K562 (cell line): ENCODE measurements at regions not wholly inside any gene's neighbourhood (a gene's known extent, or its start where the extent isn't known, plus 50 kb on each side); places are given as distances from the start of the nearest gene placed in this dataset.

Source experiments
- ATAC-seq: fragments of 200-7000 bp; cut with Tn5 transposase; 3 replicates; pipeline ENCODE4 v1.9.1; 2020; ENCODE audit warnings: moderate library complexity
- BruUV-seq: library from RNA; stranded (reverse); fragments of 400-500 nt; replicated peaks from 2 replicates; lab custom pipeline; 2021; lab: Mats Ljungman, UMichigan
- CTCF ChIA-PET: fragments of 300-600 bp; formaldehyde crosslinking; extraction: SDS; loops from one replicate; lab custom pipeline; 2021; ENCODE audit warnings: low intra/inter-chr PET ratio; lab: Yijun Ruan, JAX
- POLR2A ChIA-PET: fragments of 300-600, 350-650 bp; sonication (Branson Sonifier 250); formaldehyde crosslinking; extraction: SDS; loops from one replicate; lab custom pipeline; 2021; ENCODE audit warnings: antibody characterized with exemption, inconsistent platforms; lab: Yijun Ruan, JAX
- DNase-seq, 4 experiments: peaks; one replicate each; pipeline versions ENCODE4 v3.0.0 to v3.0.0-alpha.2; 2011 to 2018; ENCODE audit warnings: low spot score in 3 of 4, mixed read lengths in 3 of 4; ENCODE audit errors: extremely low read depth in 1 of 4
- FAIRE-seq: peaks from 2 replicates; lab custom pipeline; 2011; peaks lifted over from hg19 to GRCh38; lab: Jason Lieb, UNC
- H2AFZ ChIP-seq: 2 replicates; pipeline ENCODE4 v1.6.0; 2011; ENCODE audit warnings: low read depth, low read length, control low read depth, inconsistent platforms
- H3K27ac ChIP-seq: fragments of 200-600 bp; 3 replicates; pipeline ENCODE4 v1.8.0; 2011; ENCODE audit warnings: low read depth, mild to moderate bottlenecking, control low read depth, inconsistent platforms, low read length, moderate library complexity, mixed read lengths; ENCODE audit errors: extremely low read depth
- H3K27me3 ChIP-seq, 2 experiments: fragments of 300-600 bp in 1 of 2; 2 replicates in 1 of 2; 3 replicates in 1 of 2; pipeline versions ENCODE4 v1.6.0 to v1.8.0; 2011; ENCODE audit warnings: inconsistent platforms in 2 of 2, low read length in 2 of 2, mild to moderate bottlenecking in 1 of 2, mixed read lengths in 1 of 2, moderate library complexity in 1 of 2; ENCODE audit not compliant: control insufficient read depth in 2 of 2, insufficient read depth in 2 of 2
- H3K36me3 ChIP-seq: fragments of 300-600 bp; 3 replicates; pipeline ENCODE4 v1.8.0; 2011; ENCODE audit warnings: mild to moderate bottlenecking, low read length, inconsistent platforms; ENCODE audit not compliant: control insufficient read depth, insufficient read depth
- H3K4me1 ChIP-seq, 2 experiments: fragments of 200-600 bp in 1 of 2; replicated peaks in 1 of 2; 2 replicates in 1 of 2; 3 replicates in 1 of 2; pipeline versions ENCODE4 v1.5.1 to v1.8.0; 2011; ENCODE audit warnings: inconsistent platforms in 2 of 2, low read length in 2 of 2, mild to moderate bottlenecking in 1 of 2, mixed read lengths in 1 of 2, moderate library complexity in 1 of 2; ENCODE audit not compliant: control insufficient read depth in 2 of 2, insufficient read depth in 2 of 2
- H3K4me2 ChIP-seq: 2 replicates; pipeline ENCODE4 v1.6.1; 2011; ENCODE audit warnings: low read length, control low read depth, inconsistent platforms, mixed read lengths; ENCODE audit not compliant: insufficient read depth
- H3K4me3 ChIP-seq: fragments of 200-600 bp; sonication (generic), shearing (Covaris generic); 2 replicates; pipeline ENCODE4 v1.5.1; 2016; ENCODE audit warnings: control low read depth, inconsistent platforms
- H3K79me2 ChIP-seq: fragments of 200-600 bp; 3 replicates; pipeline ENCODE4 v1.8.0; 2011; ENCODE audit warnings: low read length, inconsistent platforms; ENCODE audit not compliant: control insufficient read depth, insufficient read depth
- H3K9ac ChIP-seq, 2 experiments: 2 replicates each; pipeline versions ENCODE4 v1.6.0 to v1.6.1; 2011; ENCODE audit warnings: low read depth in 2 of 2, low read length in 2 of 2, control low read depth in 1 of 2, inconsistent platforms in 1 of 2, mild to moderate bottlenecking in 1 of 2, mixed read lengths in 1 of 2; ENCODE audit not compliant: insufficient read depth in 1 of 2
- H3K9me1 ChIP-seq: one replicate; pipeline ENCODE4 v1.6.0; 2011; ENCODE audit warnings: inconsistent platforms, mild to moderate bottlenecking, low read length, moderate library complexity; ENCODE audit not compliant: control insufficient read depth, insufficient read depth
- H3K9me3 ChIP-seq: replicated peaks from 2 replicates; pipeline ENCODE4 v1.5.1; 2011; ENCODE audit warnings: low read depth, low read length, inconsistent platforms; ENCODE audit not compliant: control insufficient read depth, insufficient read depth
- H4K20me1 ChIP-seq: replicated peaks from 2 replicates; pipeline ENCODE4 v1.6.1; 2011; ENCODE audit warnings: low read length, inconsistent platforms, mixed read lengths; ENCODE audit not compliant: control insufficient read depth, insufficient read depth
- CTCFL ChIP-seq: IDR thresholded peaks from 2 replicates; pipeline ENCODE4 v1.6.1; 2011; ENCODE audit warnings: borderline replicate concordance, low read depth, mild to moderate bottlenecking, moderate library complexity, low read length; ENCODE audit not compliant: insufficient read depth, poor library complexity, severe bottlenecking
- FIP1L1 ChIP-seq: fragments of 200-400 bp; formaldehyde crosslinking; IDR thresholded peaks from 2 replicates; pipeline ENCODE4 v1.6.1; 2018; ENCODE audit warnings: mild to moderate bottlenecking, low read depth, low read length; ENCODE audit not compliant: poor library complexity, severe bottlenecking
- GTF2E2 ChIP-seq: fragments of 200-800 bp; sonication (Bioruptor generic); IDR thresholded peaks from 2 replicates; pipeline ENCODE4 v1.6.1; 2016; ENCODE audit warnings: missing genetic modification characterization, missing compliant biosample characterization
- HDAC2 ChIP-seq: fragments of 450-650 bp; IDR thresholded peaks from 2 replicates; pipeline ENCODE4 v1.6.1; 2016; ENCODE audit warnings: mild to moderate bottlenecking
- ID3 ChIP-seq, 2 experiments: fragments of 250-450 bp in 1 of 2; fragments of 450-650 bp in 1 of 2; sonication (Bioruptor Pico) in 1 of 2; IDR thresholded peaks; 2 replicates each; pipeline versions ENCODE4 v1.6.1 to v1.8.0; 2016 to 2021; ENCODE audit warnings: mild to moderate bottlenecking in 2 of 2, moderate library complexity in 2 of 2, missing compliant biosample characterization in 1 of 2, missing genetic modification characterization in 1 of 2
- IFI16 ChIP-seq: fragments of 250-450 bp; sonication (Bioruptor Pico); IDR thresholded peaks from 2 replicates; pipeline ENCODE4 v2.1.2; 2022; ENCODE audit warnings: mild to moderate bottlenecking, inconsistent platforms
- IRF1 ChIP-seq: sonication (generic); formaldehyde crosslinking; IDR thresholded peaks from 2 replicates; pipeline ENCODE4 v1.8.0; 2022; ENCODE audit warnings: missing genetic modification reagents, mild to moderate bottlenecking, borderline replicate concordance
- KAT7 ChIP-seq: sonication (generic); formaldehyde crosslinking; IDR thresholded peaks from 2 replicates; pipeline ENCODE4 v1.8.0; 2022; ENCODE audit warnings: missing genetic modification reagents, mild to moderate bottlenecking, borderline replicate concordance
- MAX ChIP-seq: sonication (generic); formaldehyde crosslinking; IDR thresholded peaks from 2 replicates; pipeline ENCODE4 v1.9.0; 2022; ENCODE audit warnings: mild to moderate bottlenecking, missing genetic modification reagents
- RBM39 ChIP-seq: fragments of 200-400 bp; formaldehyde crosslinking; optimal IDR thresholded peaks from 2 replicates; pipeline ENCODE3; 2018; ENCODE audit warnings: low read depth, low read length
- VEZF1 ChIP-seq: fragments of 200-800 bp; sonication (Bioruptor generic); IDR thresholded peaks from 2 replicates; pipeline ENCODE4 v1.6.1; 2017; ENCODE audit warnings: missing genetic modification characterization, missing compliant biosample characterization
- ZNF76 ChIP-seq: fragments of 250-450 bp; sonication (Bioruptor Pico); IDR thresholded peaks from 2 replicates; pipeline ENCODE4 v1.4.0; 2020; ENCODE audit warnings: mild to moderate bottlenecking, moderate library complexity, borderline replicate concordance
- ZNF77 ChIP-seq: fragments of 250-450 bp; sonication (Bioruptor Pico); IDR thresholded peaks from 2 replicates; pipeline ENCODE4 v1.5.0; 2020
- WGBS: fragments of 100-300 bp; shearing (Covaris generic); methylation state at CpG from one replicate; pipeline ENCODE4 v1.1.6; 2016; ENCODE audit warnings: low coverage, mixed read lengths; ENCODE audit not compliant: insufficient coverage; ENCODE audit errors: missing lambda C conversion rate; 5-methylcytosine and 5-hydroxymethylcytosine counted together
- in situ Hi-C: fragments of 300-500 bp; cut with MboI; formaldehyde crosslinking; loops from 4 replicates; pipeline ENCODE4 v1.15.0; 2018; ENCODE audit warnings: inconsistent platforms, mixed read lengths
- intact Hi-C: fragments of 100-400 bp; cut with micrococcal nuclease; formaldehyde crosslinking; loops from 2 replicates; pipeline ENCODE4 v1.14.2; 2022

GRCh38 chr5:103434057-103434456, 128.5 kb downstream of the NUDT12 start:
- H3K4me2 ChIP-seq = no peak overlapping the region
- H3K27ac ChIP-seq = no peak overlapping the region
- ATAC-seq = peak; percentile 60
- H3K79me2 ChIP-seq = no peaks in the 10 kb centered on the region
- 3% methylated on average over 8 of the region's 8 CpGs for WGBS
- H3K4me1 ChIP-seq = peaks cover 0 to 5% of the 10 kb centered on the region in 2 experiments; a peak in 2 of 5 replicates
- no peaks in the 10 kb centered on the region for H4K20me1 ChIP-seq
- H3K9ac ChIP-seq = no peak overlapping the region
- BruUV-seq = no TSS peak
- no peak overlapping the region for H3K4me3 ChIP-seq
- H3K9me3 ChIP-seq = no peaks in the 10 kb centered on the region; the same call in 1 of the 2 replicates
- in situ Hi-C loops = no loop called here
- no peaks in the 10 kb centered on the region for H3K36me3 ChIP-seq
- no peaks in the 10 kb centered on the region for H3K27me3 ChIP-seq
- H2AFZ ChIP-seq = no peak overlapping the region
- ChIA-PET POLR2A (interaction anchor here (1.5 kb wide), 1 partner anchor 15 kb away, joined by 3 read pairs; no protein-coding TSS in a partner anchor), CTCF (no interaction called here)
- DNase-seq = peak in 1 of 4 experiments; percentile 12
- H3K9me1 ChIP-seq = no peaks in the 10 kb centered on the region
- FAIRE-seq = no peak
- intact Hi-C loops = no loop called here
- TF ChIP-seq MAX (CRISPR knock-in tag) = no peak
- TF ChIP-seq RBM39 = no peak
- no peak for TF ChIP-seq HDAC2
- TF ChIP-seq CTCFL = no peak
- no peak for TF ChIP-seq GTF2E2 (tag)
- TF ChIP-seq ZNF76 (CRISPR knock-in tag) = no peak
- no peak for TF ChIP-seq ID3 (CRISPR knock-in tag; IDR thresholded peaks at IDR 0.05)
- TF ChIP-seq ID3 (tag; IDR thresholded peaks at IDR 0.05) = no peak
- no peak for TF ChIP-seq IRF1
- TF ChIP-seq KAT7 (CRISPR knock-in tag) = no peak
- no peak for TF ChIP-seq FIP1L1
- no peak for TF ChIP-seq ZNF77 (CRISPR knock-in tag)
- TF ChIP-seq VEZF1 (CRISPR knock-in tag) = no peak
- TF ChIP-seq IFI16 (CRISPR knock-in tag) = no peak
